GM23248 (cell line): ENCODE measurements at regions not wholly inside any gene's neighbourhood (a gene's known extent, or its start where the extent isn't known, plus 50 kb on each side); places are given as distances from the start of the nearest gene placed in this dataset.

ENCODE experiments used
- EZH2 ChIP-seq: fragments of 200-600 bp; sonication (generic); IDR thresholded peaks from 2 replicates; pipeline ENCODE4 v1.6.1; 2018; ENCODE audit warnings: antibody characterized with exemption, mild to moderate bottlenecking; ENCODE audit not compliant: insufficient read depth, poor library complexity, severe bottlenecking
- EZH2phosphoT487 ChIP-seq: fragments of 200-600 bp; sonication (generic); IDR thresholded peaks from 2 replicates; pipeline ENCODE4 v1.6.1; 2018; ENCODE audit warnings: antibody characterized with exemption, moderate library complexity, mild to moderate bottlenecking, low read depth; ENCODE audit not compliant: insufficient read depth

- TF ChIP-seq EZH2phosphoT487 (no peak), EZH2 (no peak)
These were observed 85.6 kb downstream of the ZNF330 start for GRCh38 chr4:141306331-141306730.
